K562 (cell line): ENCODE measurements at regions not wholly inside any gene's neighbourhood (a gene's known extent, or its start where the extent isn't known, plus 50 kb on each side); places are given as distances from the start of the nearest gene placed in this dataset.

Source experiments
- CGGBP1 ChIP-seq: fragments of 250-450 bp; sonication (Bioruptor Pico); IDR thresholded peaks from 2 replicates; pipeline ENCODE4 v1.9.0; 2021; ENCODE audit warnings: mild to moderate bottlenecking
- CHCHD3 ChIP-seq: fragments of 250-450 bp; sonication (Bioruptor Pico); IDR thresholded peaks from 2 replicates; pipeline ENCODE4 v2.1.2; 2022; ENCODE audit warnings: mild to moderate bottlenecking
- ETV6 ChIP-seq, 3 experiments: fragments of 150-350 bp in 1 of 3; sonication (generic) in 1 of 3; formaldehyde crosslinking in 1 of 3; IDR thresholded peaks; 2 replicates each; pipeline versions ENCODE4 v1.6.1 to v1.8.0; 2014 to 2022; ENCODE audit warnings: borderline replicate concordance in 2 of 3, low read depth in 2 of 3, antibody characterized with exemption in 1 of 3, low read length in 1 of 3, mild to moderate bottlenecking in 1 of 3, missing genetic modification reagents in 1 of 3
- GTF2B ChIP-seq: IDR thresholded peaks from 2 replicates; pipeline ENCODE4 v1.6.1; 2011; ENCODE audit not compliant: insufficient read length; ENCODE audit errors: extremely low read depth
- KLF16 ChIP-seq: IDR thresholded peaks from 2 replicates; pipeline ENCODE4 v1.6.1; 2016; ENCODE audit warnings: antibody characterized with exemption
- MCM2 ChIP-seq: fragments of 450-650 bp; IDR thresholded peaks from 2 replicates; pipeline ENCODE4 v1.6.1; 2017; ENCODE audit warnings: low read depth, mild to moderate bottlenecking
- MLLT1 ChIP-seq, 2 experiments: fragments of 450-650 bp; IDR thresholded peaks; 2 replicates each; pipeline ENCODE4 v1.6.1; 2016
- NFIC ChIP-seq: fragments of 450-650 bp; IDR thresholded peaks from 2 replicates; pipeline ENCODE4 v1.6.1; 2017; ENCODE audit warnings: mild to moderate bottlenecking, inconsistent platforms
- POLR2H ChIP-seq: IDR thresholded peaks from 2 replicates; pipeline ENCODE4 v1.6.1; 2016; ENCODE audit warnings: missing genetic modification characterization, low read depth, mild to moderate bottlenecking, control low read depth, missing compliant biosample characterization, moderate library complexity
- POU5F1 ChIP-seq: fragments of 150-350 bp; IDR thresholded peaks from 2 replicates; pipeline ENCODE4 v1.6.1; 2014; ENCODE audit warnings: borderline replicate concordance, low read length, low read depth, mild to moderate bottlenecking; ENCODE audit not compliant: partially characterized antibody
- RBM17 ChIP-seq: fragments of 200-400 bp; formaldehyde crosslinking; IDR thresholded peaks from 2 replicates; pipeline ENCODE4 v1.6.1; 2017; ENCODE audit warnings: low read depth, mild to moderate bottlenecking, low read length, borderline replicate concordance
- ZBTB8A ChIP-seq: fragments of 450-650 bp; IDR thresholded peaks from 2 replicates; pipeline ENCODE4 v1.6.1; 2018; ENCODE audit warnings: mild to moderate bottlenecking, moderate library complexity; ENCODE audit not compliant: partially characterized antibody
- ZC3H11A ChIP-seq: IDR thresholded peaks from 2 replicates; pipeline ENCODE4 v1.6.1; 2012; ENCODE audit warnings: low read depth, low read length, improper control_type of control experiment
- ZMIZ1 ChIP-seq, 2 experiments: fragments of 150-350 bp in 1 of 2; IDR thresholded peaks; 2 replicates each; pipeline ENCODE4 v1.6.1; 2012 to 2016; ENCODE audit warnings: low read depth in 2 of 2, low read length in 2 of 2, mild to moderate bottlenecking in 1 of 2, moderate library complexity in 1 of 2
- ZNF121 ChIP-seq: sonication (generic); formaldehyde crosslinking; conservative IDR thresholded peaks from 2 replicates; pipeline ENCODE4 v1.8.0; 2022; ENCODE audit warnings: missing genetic modification reagents
- ZNF197 ChIP-seq: fragments of 200-800 bp; sonication (Bioruptor generic); IDR thresholded peaks from 2 replicates; pipeline ENCODE4 v1.6.1; 2016; ENCODE audit warnings: low read depth, missing genetic modification characterization, missing compliant biosample characterization
- ZNF644 ChIP-seq: fragments of 200-800 bp; sonication (Bioruptor generic); IDR thresholded peaks from 2 replicates; pipeline ENCODE4 v1.6.1; 2016; ENCODE audit warnings: low read depth, missing genetic modification characterization, missing compliant biosample characterization
- ZNF79 ChIP-seq: fragments of 250-450 bp; sonication (Bioruptor Pico); IDR thresholded peaks from 2 replicates; pipeline ENCODE4 v1.4.0; 2020; ENCODE audit warnings: low read depth, mild to moderate bottlenecking, moderate library complexity

- TF ChIP-seq MLLT1 (IDR thresholded peaks at IDR 0.05) (peak; percentile 91 to 99), ZNF79 (CRISPR knock-in tag) (no peak), ZBTB8A (peak; percentile 57), ZC3H11A (no peak), POLR2H (tag) (peak; percentile 100), POU5F1 (no peak), CGGBP1 (CRISPR knock-in tag) (no peak), NFIC (peak; percentile 60; the same call in 1 of the 2 replicates), ZNF121 (no peak), ZNF197 (CRISPR knock-in tag) (no peak), CHCHD3 (no peak), MCM2 (no peak), ETV6 (IDR thresholded peaks at IDR 0.05; ENCODE audit: borderline replicate concordance in 1 of 2, low read depth in 2 of 2, low read length in 1 of 2) (no peak), ETV6 (CRISPR knock-in tag; IDR thresholded peaks at IDR 0.05; ENCODE audit: borderline replicate concordance) (no peak), KLF16 (no peak), ZMIZ1 (IDR thresholded peaks at IDR 0.05; ENCODE audit: low read depth in 2 of 2, low read length in 2 of 2) (0 out of 4 replicates have a peak, but pooled peaks have one; percentile 44 to 46), ZNF644 (tag) (no peak; the same call in 1 of the 2 replicates), RBM17 (no peak), GTF2B (no peak)
These were observed 70.7 kb upstream of the PRSS16 start (continued) for GRCh38 chr6:27176523-27177484.
